PC-9 (cell line): ENCODE measurements at regions not wholly inside any gene's neighbourhood (a gene's known extent, or its start where the extent isn't known, plus 50 kb on each side); places are given as distances from the start of the nearest gene placed in this dataset.
"Not testable (repeated sequence)": the region's sequence is repeated elsewhere in the genome, so short reads cannot be mapped to it uniquely, and the experiment has no call there.

ENCODE experiments used
- CTCF ChIP-seq: fragments of 200-600 bp; sonication (generic); conservative IDR thresholded peaks from 2 replicates; pipeline ENCODE4 v1.6.1; 2017; ENCODE audit warnings: mixed run types, antibody characterized with exemption, mild to moderate bottlenecking, moderate library complexity
- EZH2 ChIP-seq: fragments of 200-600 bp; sonication (generic); IDR thresholded peaks from 2 replicates; pipeline ENCODE4 v1.8.0; 2017; ENCODE audit warnings: antibody characterized with exemption, low read depth

DNA sequence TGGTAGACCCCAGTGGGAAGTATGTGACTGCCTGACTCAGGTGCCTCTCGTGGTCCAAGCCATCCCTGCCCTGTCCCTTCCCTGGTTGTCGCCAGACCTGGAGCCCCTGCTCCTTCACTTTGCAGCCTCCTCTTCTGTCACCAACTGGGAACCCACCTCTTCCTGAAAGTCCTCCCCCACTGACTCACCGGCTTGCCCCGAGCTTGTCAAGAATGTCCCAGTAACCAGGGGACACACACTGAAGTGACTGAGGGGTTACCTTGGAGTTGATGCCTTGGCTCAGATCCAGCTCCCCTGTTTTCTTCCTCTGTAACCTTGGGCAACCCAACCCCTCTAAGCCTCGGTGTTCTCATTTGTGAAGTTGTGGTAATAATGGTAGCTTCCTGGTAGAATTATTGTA lies 155.4 kb downstream of the OR4F15 start:
- not testable (repeated sequence) for TF ChIP-seq CTCF, EZH2
